ENCODE measurements at regions not wholly inside any gene's neighbourhood (a gene's known extent, or its start where the extent isn't known, plus 50 kb on each side); places are given as distances from the start of the nearest gene placed in this dataset.

- DNase-seq (ENCODE audit: extremely low spot score in 2 of 2) = peak in 1 of 2 donors; percentile 42
- Histone ChIP-seq H3K4me1 (no peaks in the 10 kb centered on the region), H3K4me3 (no peak overlapping the region), H3K36me3 (no peaks in the 10 kb centered on the region), H3K27me3 (no peaks in the 10 kb centered on the region), H3K9me3 (no peaks in the 10 kb centered on the region), H3K27ac (no peak overlapping the region)
- no peak for TF ChIP-seq POLR2AphosphoS5 (IDR thresholded peaks at IDR 0.05; ENCODE audit: insufficient read depth in 1 of 2, low read depth in 1 of 2)
- no peak for TF ChIP-seq POLR2A (IDR thresholded peaks at IDR 0.05)
- TF ChIP-seq CTCF (IDR thresholded peaks at IDR 0.05) = no peak
- intact Hi-C loops (cut with DNase I) = no loop called here
Observed at GRCh38 chr5:3843706-3844105, 248.1 kb downstream of the IRX1 start.

- peak in 1 of 2 donors; percentile 3 for DNase-seq (ENCODE audit: extremely low spot score in 2 of 2)
- intact Hi-C loops (cut with DNase I) = no loop called here
Observed at GRCh38 chr5:3844266-3844665, 248.6 kb downstream of the IRX1 start.

GRCh38 chr5:3845230-3845629 is 249.6 kb downstream of the IRX1 start:
- TF ChIP-seq POLR2AphosphoS5 (IDR thresholded peaks at IDR 0.05; ENCODE audit: insufficient read depth in 1 of 2, low read depth in 1 of 2) = no peak
- no peak for TF ChIP-seq CTCF (IDR thresholded peaks at IDR 0.05)
- TF ChIP-seq POLR2A (IDR thresholded peaks at IDR 0.05) = no peak
- Histone ChIP-seq H3K4me1 (no peaks in the 10 kb centered on the region), H3K36me3 (no peaks in the 10 kb centered on the region), H3K9me3 (no peaks in the 10 kb centered on the region), H3K4me3 (no peak overlapping the region), H3K27me3 (no peaks in the 10 kb centered on the region), H3K27ac (no peak overlapping the region)
- intact Hi-C loops (cut with DNase I) = no loop called here
- no peak for DNase-seq (ENCODE audit: extremely low spot score in 2 of 2)

More at GRCh38 chr5:3844266-3844665, 248.6 kb downstream of the IRX1 start:
- no peak overlapping the region for H3K4me3 ChIP-seq
- H3K27me3 ChIP-seq = no peaks in the 10 kb centered on the region
- no peaks in the 10 kb centered on the region for H3K4me1 ChIP-seq
- H3K36me3 ChIP-seq = no peaks in the 10 kb centered on the region
- H3K27ac ChIP-seq = no peak overlapping the region
- no peaks in the 10 kb centered on the region for H3K9me3 ChIP-seq
- TF ChIP-seq CTCF (IDR thresholded peaks at IDR 0.05) = no peak
- no peak for TF ChIP-seq POLR2A (IDR thresholded peaks at IDR 0.05)
- TF ChIP-seq POLR2AphosphoS5 (IDR thresholded peaks at IDR 0.05; ENCODE audit: insufficient read depth in 1 of 2, low read depth in 1 of 2) = no peak

GRCh38 chr5:3852161-3852916 is 256.7 kb downstream of the IRX1 start:
- intact Hi-C loops (cut with DNase I) = no loop called here
- peak in 1 of 2 donors; percentile 32 for DNase-seq (ENCODE audit: extremely low spot score in 2 of 2)
- Histone ChIP-seq H3K27me3 (no peaks in the 10 kb centered on the region), H3K9me3 (no peaks in the 10 kb centered on the region), H3K4me1 (no peaks in the 10 kb centered on the region), H3K36me3 (no peaks in the 10 kb centered on the region), H3K27ac (no peak overlapping the region), H3K4me3 (no peak overlapping the region)
- no peak for TF ChIP-seq POLR2A (IDR thresholded peaks at IDR 0.05)
- no peak for TF ChIP-seq POLR2AphosphoS5 (IDR thresholded peaks at IDR 0.05; ENCODE audit: insufficient read depth in 1 of 2, low read depth in 1 of 2)
- TF ChIP-seq CTCF (IDR thresholded peaks at IDR 0.05) = no peak

- Histone ChIP-seq H3K36me3 (no peaks in the 10 kb centered on the region), H3K27me3 (no peaks in the 10 kb centered on the region), H3K27ac (no peak overlapping the region), H3K4me3 (no peak overlapping the region), H3K9me3 (no peaks in the 10 kb centered on the region), H3K4me1 (no peaks in the 10 kb centered on the region)
- intact Hi-C loops (cut with DNase I) = no loop called here
- no peak for TF ChIP-seq POLR2AphosphoS5 (IDR thresholded peaks at IDR 0.05; ENCODE audit: insufficient read depth in 1 of 2, low read depth in 1 of 2)
- TF ChIP-seq POLR2A (IDR thresholded peaks at IDR 0.05) = no peak
- no peak for TF ChIP-seq CTCF (IDR thresholded peaks at IDR 0.05)
- peak in 1 of 2 donors; percentile 44 for DNase-seq (ENCODE audit: extremely low spot score in 2 of 2)
Observed at GRCh38 chr5:3853362-3853761, 257.7 kb downstream of the IRX1 start.
